MM.1S (cell line): ENCODE measurements at regions not wholly inside any gene's neighbourhood (a gene's known extent, or its start where the extent isn't known, plus 50 kb on each side); places are given as distances from the start of the nearest gene placed in this dataset.

ENCODE experiments used
- DNase-seq: peaks from one replicate; pipeline ENCODE4 v3.0.0-alpha.2; 2015
- H2AFZ ChIP-seq: fragments of 300-600 bp; sonication (generic); 2 replicates; pipeline ENCODE4 v1.6.0; 2016; ENCODE audit warnings: antibody characterized with exemption, low read length
- H3F3A ChIP-seq: fragments of 300-600 bp; sonication (generic); 2 replicates; pipeline ENCODE4 v1.6.1; 2016; ENCODE audit warnings: mild to moderate bottlenecking, antibody characterized with exemption, low read length, moderate library complexity, mixed read lengths; ENCODE audit not compliant: insufficient read depth
- H3K27ac ChIP-seq: fragments of 300-600 bp; sonication (generic); 2 replicates; pipeline ENCODE4 v1.5.1; 2016; ENCODE audit warnings: mild to moderate bottlenecking, low read length
- H3K27me3 ChIP-seq: fragments of 300-600 bp; sonication (generic); replicated peaks from 2 replicates; pipeline ENCODE4 v1.6.0; 2016; ENCODE audit warnings: low read length; ENCODE audit not compliant: insufficient read depth
- H3K36me3 ChIP-seq: fragments of 300-600 bp; sonication (generic); replicated peaks from 2 replicates; pipeline ENCODE4 v1.6.1; 2016; ENCODE audit warnings: mild to moderate bottlenecking, low read length, mixed read lengths; ENCODE audit not compliant: insufficient read depth
- H3K4me1 ChIP-seq: fragments of 300-600 bp; sonication (generic); 2 replicates; pipeline ENCODE4 v1.6.1; 2016; ENCODE audit warnings: low read length, mixed read lengths
- H3K4me2 ChIP-seq: fragments of 300-600 bp; sonication (generic); 2 replicates; pipeline ENCODE4 v1.6.0; 2016; ENCODE audit warnings: low read depth, low read length
- H3K4me3 ChIP-seq: fragments of 300-600 bp; sonication (generic); 2 replicates; pipeline ENCODE4 v1.5.1; 2016; ENCODE audit warnings: low read length, mixed read lengths
- H3K79me2 ChIP-seq: fragments of 300-600 bp; sonication (generic); 2 replicates; pipeline ENCODE4 v1.6.1; 2016; ENCODE audit warnings: mixed run types, low read length, mixed read lengths
- H3K9ac ChIP-seq: fragments of 300-600 bp; sonication (generic); 2 replicates; pipeline ENCODE4 v1.6.1; 2016; ENCODE audit warnings: low read length, mixed read lengths
- H3K9me2 ChIP-seq: fragments of 300-600 bp; sonication (generic); replicated peaks from 2 replicates; pipeline ENCODE4 v1.6.1; 2016; ENCODE audit warnings: mild to moderate bottlenecking, low read length, mixed read lengths; ENCODE audit not compliant: insufficient read depth
- H3K9me3 ChIP-seq: fragments of 300-600 bp; sonication (generic); replicated peaks from 2 replicates; pipeline ENCODE4 v1.6.1; 2016; ENCODE audit warnings: mild to moderate bottlenecking, low read length, mixed read lengths; ENCODE audit not compliant: insufficient read depth
- H4K20me1 ChIP-seq: fragments of 300-600 bp; sonication (generic); 2 replicates; pipeline ENCODE4 v1.6.1; 2016; ENCODE audit warnings: mild to moderate bottlenecking, low read length, moderate library complexity, mixed read lengths; ENCODE audit not compliant: insufficient read depth
- CTCF ChIP-seq: fragments of 300-600 bp; sonication (generic); IDR thresholded peaks from 2 replicates; pipeline ENCODE4 v1.5.1; 2016; ENCODE audit warnings: antibody characterized with exemption, low read length, mixed read lengths
- EZH2 ChIP-seq: fragments of 300-600 bp; sonication (generic); optimal IDR thresholded peaks from 2 replicates; pipeline ENCODE3; 2017; ENCODE audit warnings: low read depth, mild to moderate bottlenecking, antibody characterized with exemption, low read length, mixed read lengths
- EZH2phosphoT487 ChIP-seq: fragments of 300-600 bp; sonication (generic); IDR thresholded peaks from 2 replicates; pipeline ENCODE4 v1.6.1; 2018; ENCODE audit warnings: antibody characterized with exemption, low read length

- no peaks in the 10 kb centered on the region for H3F3A ChIP-seq
- H2AFZ ChIP-seq, result no peak overlapping the region
- H3K9ac ChIP-seq, result no peak overlapping the region
- H3K4me3 ChIP-seq, result no peak overlapping the region
- H3K36me3 ChIP-seq, result no peaks in the 10 kb centered on the region
- DNase-seq, result no peak
- no peak overlapping the region for H3K27ac ChIP-seq
- no peaks in the 10 kb centered on the region for H3K27me3 ChIP-seq
- H3K9me2 ChIP-seq, result no peaks in the 10 kb centered on the region
- no peaks in the 10 kb centered on the region for H3K79me2 ChIP-seq
- no peak for TF ChIP-seq EZH2phosphoT487
- TF ChIP-seq CTCF, result no peak
- no peak for TF ChIP-seq EZH2
- H3K4me2 ChIP-seq, result no peak overlapping the region
- no peaks in the 10 kb centered on the region for H4K20me1 ChIP-seq
- H3K9me3 ChIP-seq, result no peaks in the 10 kb centered on the region
- H3K4me1 ChIP-seq, result no peaks in the 10 kb centered on the region
Measured at GRCh38 chr18:22082408-22082807, 87.0 kb upstream of the GATA6 start.

- H3K9me3 ChIP-seq, result no peaks in the 10 kb centered on the region
- no peak for TF ChIP-seq EZH2
- DNase-seq, result no peak
Measured at GRCh38 chr18:22084547-22084946, 84.8 kb upstream of the GATA6 start.

GRCh38 chr18:22086973-22087372 lies 82.4 kb upstream of the GATA6 start:
- DNase-seq, result no peak
- Histone ChIP-seq H3F3A (no peaks in the 10 kb centered on the region), H3K27ac (no peak overlapping the region), H3K9me2 (no peaks in the 10 kb centered on the region), H3K9me3 (no peaks in the 10 kb centered on the region), H3K4me2 (no peak overlapping the region), H3K79me2 (no peaks in the 10 kb centered on the region), H2AFZ (no peak overlapping the region), H4K20me1 (no peaks in the 10 kb centered on the region), H3K36me3 (no peaks in the 10 kb centered on the region), H3K4me1 (no peaks in the 10 kb centered on the region), H3K4me3 (no peak overlapping the region), H3K9ac (no peak overlapping the region), H3K27me3 (no peaks in the 10 kb centered on the region)
- TF ChIP-seq EZH2, result no peak

More at GRCh38 chr18:22084547-22084946, 84.8 kb upstream of the GATA6 start:
- no peak overlapping the region for H3K9ac ChIP-seq
- no peak overlapping the region for H3K4me2 ChIP-seq
- H3K36me3 ChIP-seq, result no peaks in the 10 kb centered on the region
- no peak overlapping the region for H3K27ac ChIP-seq
- no peaks in the 10 kb centered on the region for H3K27me3 ChIP-seq
- H3K79me2 ChIP-seq, result no peaks in the 10 kb centered on the region
- H3F3A ChIP-seq, result no peaks in the 10 kb centered on the region
- no peak overlapping the region for H2AFZ ChIP-seq
- no peak overlapping the region for H3K4me3 ChIP-seq
- H3K4me1 ChIP-seq, result no peaks in the 10 kb centered on the region
- no peaks in the 10 kb centered on the region for H4K20me1 ChIP-seq
- H3K9me2 ChIP-seq, result no peaks in the 10 kb centered on the region

GRCh38 chr18:22088029-22088428 lies 81.4 kb upstream of the GATA6 start:
- H3K9ac ChIP-seq, result no peak overlapping the region
- no peak for TF ChIP-seq CTCF
- no peak for TF ChIP-seq EZH2phosphoT487
- TF ChIP-seq EZH2, result no peak
- no peaks in the 10 kb centered on the region for H3K36me3 ChIP-seq
- no peaks in the 10 kb centered on the region for H3F3A ChIP-seq
- no peaks in the 10 kb centered on the region for H3K9me2 ChIP-seq
- no peaks in the 10 kb centered on the region for H3K79me2 ChIP-seq
- no peaks in the 10 kb centered on the region for H3K4me1 ChIP-seq
- no peaks in the 10 kb centered on the region for H4K20me1 ChIP-seq
- no peak overlapping the region for H3K27ac ChIP-seq
- no peak overlapping the region for H3K4me2 ChIP-seq
- H3K27me3 ChIP-seq, result no peaks in the 10 kb centered on the region
- H3K4me3 ChIP-seq, result no peak overlapping the region
- DNase-seq, result no peak
- no peaks in the 10 kb centered on the region for H3K9me3 ChIP-seq
- no peak overlapping the region for H2AFZ ChIP-seq
